A549 (cell line): ENCODE measurements at regions not wholly inside any gene's neighbourhood (a gene's known extent, or its start where the extent isn't known, plus 50 kb on each side); places are given as distances from the start of the nearest gene placed in this dataset.
A peak's percentile ranks its signal among the peaks of the same experiment; 100 is the strongest.

Experiments
- ATAC-seq, 2 experiments: fragments of 200-7000 bp in 1 of 2; fragments of >200 bp in 1 of 2; cut with Nextera tagmentation in 1 of 2; cut with Tn5 transposase in 1 of 2; 3 replicates each; pipeline versions ENCODE4 v1.8.0 to v1.9.1; 2018 to 2020; ENCODE audit warnings: mild to moderate bottlenecking in 1 of 2, moderate library complexity in 1 of 2
- CTCF ChIA-PET: fragments of 300-600 bp; sonication (Branson Sonifier 250); formaldehyde crosslinking; extraction: SDS; loops from one replicate; lab custom pipeline; 2021; ENCODE audit warnings: antibody characterized with exemption, inconsistent platforms; lab: Yijun Ruan, JAX
- POLR2A ChIA-PET: fragments of 350-600 bp; formaldehyde crosslinking; extraction: SDS; loops from one replicate; lab custom pipeline; 2021; ENCODE audit warnings: antibody characterized with exemption, inconsistent platforms; lab: Yijun Ruan, JAX
- DNase-seq, 2 experiments: peaks; one replicate each; pipeline versions ENCODE4 v3.0.0 to v3.0.0-alpha.2; 2011 to 2016; ENCODE audit warnings: low read depth in 1 of 2, low spot score in 1 of 2
- FAIRE-seq: peaks from 2 replicates; lab custom pipeline; 2011; peaks lifted over from hg19 to GRCh38; lab: Jason Lieb, UNC
- H3K27ac ChIP-seq, 2 experiments: fragments of >200 bp; sonication (Bioruptor Twin); formaldehyde crosslinking; 3 replicates each; pipeline ENCODE4 v1.5.1; 2016 to 2017
- H3K4me1 ChIP-seq: fragments of >200 bp; sonication (Bioruptor Twin); formaldehyde crosslinking; 3 replicates; pipeline ENCODE4 v1.6.1; 2016
- H3K4me2 ChIP-seq: fragments of >200 bp; sonication (Bioruptor Twin); formaldehyde crosslinking; 3 replicates; pipeline ENCODE4 v1.6.1; 2016
- H3K4me3 ChIP-seq: fragments of >200 bp; sonication (Bioruptor Twin); formaldehyde crosslinking; 3 replicates; pipeline ENCODE4 v1.5.1; 2016
- H3K9me3 ChIP-seq: fragments of >200 bp; sonication (Bioruptor Twin); formaldehyde crosslinking; 3 replicates; pipeline ENCODE4 v1.6.1; 2016
- CEBPB ChIP-seq, 2 experiments: fragments of >200 bp in 1 of 2; sonication (Bioruptor Twin) in 1 of 2; formaldehyde crosslinking in 1 of 2; IDR thresholded peaks; 2 replicates each; pipeline ENCODE4 v1.6.1; 2012 to 2016
- FOSL2 ChIP-seq, 2 experiments: fragments of 450-650 bp in 1 of 2; fragments of >200 bp in 1 of 2; sonication (Bioruptor Twin) in 1 of 2; formaldehyde crosslinking; IDR thresholded peaks; 2 replicates each; pipeline versions ENCODE4 v1.5.0 to v1.6.1; 2016 to 2020; ENCODE audit warnings: mild to moderate bottlenecking in 1 of 2, moderate library complexity in 1 of 2
- HOXA7 ChIP-seq: fragments of 250-450 bp; sonication (Bioruptor Pico); IDR thresholded peaks from 2 replicates; pipeline ENCODE4 v1.5.0; 2020; ENCODE audit warnings: mild to moderate bottlenecking, moderate library complexity
- HOXB13 ChIP-seq: fragments of 250-450 bp; sonication (Bioruptor Pico); IDR thresholded peaks from 2 replicates; pipeline ENCODE4 v1.5.0; 2020; ENCODE audit warnings: low read depth, mild to moderate bottlenecking, moderate library complexity
- KDM1A ChIP-seq: fragments of 200-600 bp; sonication (generic); IDR thresholded peaks from 2 replicates; pipeline ENCODE4 v1.6.1; 2016; ENCODE audit warnings: low read depth, mild to moderate bottlenecking
- MAFK ChIP-seq: fragments of 450-650 bp; IDR thresholded peaks from 2 replicates; pipeline ENCODE4 v1.6.1; 2014; ENCODE audit not compliant: partially characterized antibody
- MAZ ChIP-seq: fragments of 150-350 bp; IDR thresholded peaks from 2 replicates; pipeline ENCODE4 v1.6.1; 2014; ENCODE audit warnings: antibody characterized with exemption, low read depth, low read length, borderline replicate concordance
- PHF8 ChIP-seq: fragments of 200-600 bp; sonication (generic); IDR thresholded peaks from 2 replicates; pipeline ENCODE4 v1.6.1; 2016; ENCODE audit warnings: low read depth, mild to moderate bottlenecking, antibody characterized with exemption, moderate library complexity, borderline replicate concordance
- RAD21 ChIP-seq, 2 experiments: fragments of >200 bp in 1 of 2; sonication (Bioruptor Twin) in 1 of 2; formaldehyde crosslinking in 1 of 2; IDR thresholded peaks in 1 of 2; conservative IDR thresholded peaks in 1 of 2; 2 replicates in 1 of 2; 3 replicates in 1 of 2; pipeline ENCODE4 v1.6.1; 2012 to 2018; ENCODE audit warnings: inconsistent platforms in 1 of 2
- RCOR1 ChIP-seq: fragments of 150-350 bp; IDR thresholded peaks from 2 replicates; pipeline ENCODE4 v1.6.1; 2014; ENCODE audit warnings: antibody characterized with exemption, low read length, low read depth
- RFX5 ChIP-seq: fragments of 450-650 bp; IDR thresholded peaks from 2 replicates; pipeline ENCODE4 v1.7.1; 2014; ENCODE audit warnings: antibody characterized with exemption, mild to moderate bottlenecking, moderate library complexity
- WGBS: methylation state at CpG from one replicate; pipeline ENCODE4 v1.1.6; 2017; ENCODE audit errors: missing lambda C conversion rate; 5-methylcytosine and 5-hydroxymethylcytosine counted together
- TF ChIP-seq, protein P1 (sequence below): fragments of 200-600 bp; sonication (generic); IDR thresholded peaks from 2 replicates; pipeline ENCODE4 v1.6.1; 2016; ENCODE audit warnings: antibody characterized with exemption, mild to moderate bottlenecking, moderate library complexity
- TF ChIP-seq, protein P2 (sequence below): IDR thresholded peaks from 2 replicates; pipeline ENCODE4 v1.6.1; 2012
- TF ChIP-seq, protein P3 (sequence below): IDR thresholded peaks from 2 replicates; pipeline ENCODE4 v1.6.1; 2012; ENCODE audit warnings: low read depth, borderline replicate concordance
- TF ChIP-seq, protein P4 (sequence below): fragments of >200 bp; sonication (Bioruptor Twin); formaldehyde crosslinking; IDR thresholded peaks from 3 replicates; pipeline ENCODE4 v1.5.1; 2016

DNA sequence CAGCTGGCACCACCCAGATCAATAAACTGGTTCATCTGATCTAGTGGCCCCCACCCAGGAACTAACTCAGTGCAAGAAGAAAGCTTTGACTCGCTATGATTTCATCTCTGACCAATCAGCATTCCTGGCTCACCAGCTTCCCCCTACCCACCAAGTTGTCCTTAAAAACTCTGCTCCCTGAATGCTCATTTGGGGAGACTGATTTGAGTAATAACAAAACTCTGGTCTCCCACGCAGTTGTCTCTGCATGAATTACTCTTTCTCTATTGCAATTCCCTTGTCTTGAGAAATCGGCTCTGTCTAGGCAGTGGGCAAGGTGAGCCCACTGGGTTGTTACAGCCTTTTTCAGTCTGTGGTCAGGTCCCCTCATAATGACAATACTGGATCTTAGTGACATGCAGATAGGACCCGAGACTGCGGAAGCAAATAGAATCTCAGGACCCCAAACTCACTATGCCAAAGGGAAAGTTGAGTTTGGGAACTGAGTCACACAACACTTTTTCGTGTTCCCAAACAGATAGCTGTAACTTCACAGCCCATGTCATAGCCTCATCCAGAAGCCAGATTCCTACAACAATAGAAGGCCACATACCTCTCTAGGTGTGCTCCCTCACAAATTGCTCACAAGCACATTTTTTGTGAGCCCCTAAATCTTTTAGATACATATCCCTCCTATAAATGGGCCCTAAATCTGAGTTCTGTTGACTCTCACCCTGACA is 175.2 kb upstream of the RAI14 start:
- no peak for TF ChIP-seq RAD21 (conservative IDR thresholded peaks at IDR 0.05 in 1 of 2, IDR thresholded peaks at IDR 0.05 in 1 of 2)
- no peak for TF ChIP-seq RCOR1
- no peak for TF ChIP-seq PHF8
- TF ChIP-seq, protein P1, sequence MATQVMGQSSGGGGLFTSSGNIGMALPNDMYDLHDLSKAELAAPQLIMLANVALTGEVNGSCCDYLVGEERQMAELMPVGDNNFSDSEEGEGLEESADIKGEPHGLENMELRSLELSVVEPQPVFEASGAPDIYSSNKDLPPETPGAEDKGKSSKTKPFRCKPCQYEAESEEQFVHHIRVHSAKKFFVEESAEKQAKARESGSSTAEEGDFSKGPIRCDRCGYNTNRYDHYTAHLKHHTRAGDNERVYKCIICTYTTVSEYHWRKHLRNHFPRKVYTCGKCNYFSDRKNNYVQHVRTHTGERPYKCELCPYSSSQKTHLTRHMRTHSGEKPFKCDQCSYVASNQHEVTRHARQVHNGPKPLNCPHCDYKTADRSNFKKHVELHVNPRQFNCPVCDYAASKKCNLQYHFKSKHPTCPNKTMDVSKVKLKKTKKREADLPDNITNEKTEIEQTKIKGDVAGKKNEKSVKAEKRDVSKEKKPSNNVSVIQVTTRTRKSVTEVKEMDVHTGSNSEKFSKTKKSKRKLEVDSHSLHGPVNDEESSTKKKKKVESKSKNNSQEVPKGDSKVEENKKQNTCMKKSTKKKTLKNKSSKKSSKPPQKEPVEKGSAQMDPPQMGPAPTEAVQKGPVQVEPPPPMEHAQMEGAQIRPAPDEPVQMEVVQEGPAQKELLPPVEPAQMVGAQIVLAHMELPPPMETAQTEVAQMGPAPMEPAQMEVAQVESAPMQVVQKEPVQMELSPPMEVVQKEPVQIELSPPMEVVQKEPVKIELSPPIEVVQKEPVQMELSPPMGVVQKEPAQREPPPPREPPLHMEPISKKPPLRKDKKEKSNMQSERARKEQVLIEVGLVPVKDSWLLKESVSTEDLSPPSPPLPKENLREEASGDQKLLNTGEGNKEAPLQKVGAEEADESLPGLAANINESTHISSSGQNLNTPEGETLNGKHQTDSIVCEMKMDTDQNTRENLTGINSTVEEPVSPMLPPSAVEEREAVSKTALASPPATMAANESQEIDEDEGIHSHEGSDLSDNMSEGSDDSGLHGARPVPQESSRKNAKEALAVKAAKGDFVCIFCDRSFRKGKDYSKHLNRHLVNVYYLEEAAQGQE, result no peak
- TF ChIP-seq, protein P2, sequence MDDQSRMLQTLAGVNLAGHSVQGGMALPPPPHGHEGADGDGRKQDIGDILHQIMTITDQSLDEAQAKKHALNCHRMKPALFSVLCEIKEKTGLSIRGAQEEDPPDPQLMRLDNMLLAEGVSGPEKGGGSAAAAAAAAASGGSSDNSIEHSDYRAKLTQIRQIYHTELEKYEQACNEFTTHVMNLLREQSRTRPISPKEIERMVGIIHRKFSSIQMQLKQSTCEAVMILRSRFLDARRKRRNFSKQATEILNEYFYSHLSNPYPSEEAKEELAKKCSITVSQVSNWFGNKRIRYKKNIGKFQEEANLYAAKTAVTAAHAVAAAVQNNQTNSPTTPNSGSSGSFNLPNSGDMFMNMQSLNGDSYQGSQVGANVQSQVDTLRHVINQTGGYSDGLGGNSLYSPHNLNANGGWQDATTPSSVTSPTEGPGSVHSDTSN, result no peak
- no peak for TF ChIP-seq CEBPB (IDR thresholded peaks at IDR 0.05)
- TF ChIP-seq FOSL2 (IDR thresholded peaks at IDR 0.05), result no peak
- no peak for TF ChIP-seq FOSL2 (CRISPR knock-in tag; IDR thresholded peaks at IDR 0.05)
- TF ChIP-seq HOXA7 (CRISPR knock-in tag), result no peak
- TF ChIP-seq, protein P3, sequence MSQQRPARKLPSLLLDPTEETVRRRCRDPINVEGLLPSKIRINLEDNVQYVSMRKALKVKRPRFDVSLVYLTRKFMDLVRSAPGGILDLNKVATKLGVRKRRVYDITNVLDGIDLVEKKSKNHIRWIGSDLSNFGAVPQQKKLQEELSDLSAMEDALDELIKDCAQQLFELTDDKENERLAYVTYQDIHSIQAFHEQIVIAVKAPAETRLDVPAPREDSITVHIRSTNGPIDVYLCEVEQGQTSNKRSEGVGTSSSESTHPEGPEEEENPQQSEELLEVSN, result no peak
- TF ChIP-seq RFX5, result no peak
- no peak for TF ChIP-seq HOXB13 (CRISPR knock-in tag)
- TF ChIP-seq KDM1A, result no peak
- TF ChIP-seq MAZ, result no peak
- TF ChIP-seq, protein P4, sequence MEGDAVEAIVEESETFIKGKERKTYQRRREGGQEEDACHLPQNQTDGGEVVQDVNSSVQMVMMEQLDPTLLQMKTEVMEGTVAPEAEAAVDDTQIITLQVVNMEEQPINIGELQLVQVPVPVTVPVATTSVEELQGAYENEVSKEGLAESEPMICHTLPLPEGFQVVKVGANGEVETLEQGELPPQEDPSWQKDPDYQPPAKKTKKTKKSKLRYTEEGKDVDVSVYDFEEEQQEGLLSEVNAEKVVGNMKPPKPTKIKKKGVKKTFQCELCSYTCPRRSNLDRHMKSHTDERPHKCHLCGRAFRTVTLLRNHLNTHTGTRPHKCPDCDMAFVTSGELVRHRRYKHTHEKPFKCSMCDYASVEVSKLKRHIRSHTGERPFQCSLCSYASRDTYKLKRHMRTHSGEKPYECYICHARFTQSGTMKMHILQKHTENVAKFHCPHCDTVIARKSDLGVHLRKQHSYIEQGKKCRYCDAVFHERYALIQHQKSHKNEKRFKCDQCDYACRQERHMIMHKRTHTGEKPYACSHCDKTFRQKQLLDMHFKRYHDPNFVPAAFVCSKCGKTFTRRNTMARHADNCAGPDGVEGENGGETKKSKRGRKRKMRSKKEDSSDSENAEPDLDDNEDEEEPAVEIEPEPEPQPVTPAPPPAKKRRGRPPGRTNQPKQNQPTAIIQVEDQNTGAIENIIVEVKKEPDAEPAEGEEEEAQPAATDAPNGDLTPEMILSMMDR, result no peak
- Histone ChIP-seq H3K27ac (no peak overlapping the region), H3K9me3 (no peaks in the 10 kb centered on the region), H3K4me1 (peaks cover 5% of the 10 kb centered on the region; the same call in 1 of the 3 replicates), H3K4me3 (no peak overlapping the region), H3K4me2 (no peak overlapping the region)
- no peak for DNase-seq
- ChIA-PET POLR2A (no interaction called here), CTCF (interaction anchor here (1.4 to 34.1 kb wide), 2 partner anchors 43 to 419 kb away, joined by 3 to 621 read pairs; no protein-coding TSS in a partner anchor)
- WGBS, result 74% methylated on average over 6 of the region's 6 CpGs
- no peak for FAIRE-seq
- ATAC-seq, result no peak

DNA sequence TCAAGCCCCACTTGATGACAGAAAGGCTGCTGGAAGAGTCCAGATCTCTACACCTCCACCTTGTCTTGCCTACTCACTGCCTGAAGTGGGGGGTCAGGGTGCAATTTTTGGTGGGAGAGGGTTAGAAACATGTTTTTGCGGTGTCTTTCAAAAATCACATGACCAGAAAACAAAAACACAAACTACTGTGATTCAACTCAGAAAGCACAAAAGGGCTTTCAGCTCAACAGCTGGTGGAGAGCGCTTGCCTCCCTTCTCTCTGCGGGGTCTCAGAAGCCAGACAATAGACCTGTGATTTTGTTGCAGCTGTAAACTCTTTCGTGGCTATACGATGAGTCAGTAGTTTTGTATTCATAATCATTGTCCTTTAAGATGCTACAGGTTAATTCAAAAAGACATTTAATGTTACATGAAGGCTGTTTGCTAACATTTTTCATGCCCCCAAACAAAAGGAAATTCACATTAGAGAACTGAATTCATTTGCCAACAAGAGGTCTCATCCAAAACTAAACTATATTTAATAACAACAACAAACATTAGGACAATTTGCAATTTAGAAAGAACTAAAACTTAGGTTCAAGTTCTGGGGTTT is 172.6 kb upstream of the RAI14 start:
- ATAC-seq, result no peak
- Histone ChIP-seq H3K27ac (no peak overlapping the region), H3K4me3 (no peak overlapping the region), H3K9me3 (no peaks in the 10 kb centered on the region), H3K4me1 (peaks cover 28% of the 10 kb centered on the region), H3K4me2 (no peak overlapping the region)
- POLR2A ChIA-PET, result no interaction called here
- CTCF ChIA-PET, result interaction anchor here (1.1 to 34.1 kb wide), 4 partner anchors 10 to 520 kb away, joined by 3 to 621 read pairs (median 62); no protein-coding TSS in a partner anchor
- WGBS, result 70% methylated on average over 5 of the region's 5 CpGs
- no peak for FAIRE-seq
- TF ChIP-seq HOXB13 (CRISPR knock-in tag) (no peak), MAFK (peak; percentile 44)
- no peak for DNase-seq
